ENCODE measurements at regions not wholly inside any gene's neighbourhood (a gene's known extent, or its start where the extent isn't known, plus 50 kb on each side); places are given as distances from the start of the nearest gene placed in this dataset.
A peak's percentile ranks its signal among the peaks of the same experiment; 100 is the strongest.
"Not testable (repeated sequence)": the region's sequence is repeated elsewhere in the genome, so short reads cannot be mapped to it uniquely, and the experiment has no call there.

DNA sequence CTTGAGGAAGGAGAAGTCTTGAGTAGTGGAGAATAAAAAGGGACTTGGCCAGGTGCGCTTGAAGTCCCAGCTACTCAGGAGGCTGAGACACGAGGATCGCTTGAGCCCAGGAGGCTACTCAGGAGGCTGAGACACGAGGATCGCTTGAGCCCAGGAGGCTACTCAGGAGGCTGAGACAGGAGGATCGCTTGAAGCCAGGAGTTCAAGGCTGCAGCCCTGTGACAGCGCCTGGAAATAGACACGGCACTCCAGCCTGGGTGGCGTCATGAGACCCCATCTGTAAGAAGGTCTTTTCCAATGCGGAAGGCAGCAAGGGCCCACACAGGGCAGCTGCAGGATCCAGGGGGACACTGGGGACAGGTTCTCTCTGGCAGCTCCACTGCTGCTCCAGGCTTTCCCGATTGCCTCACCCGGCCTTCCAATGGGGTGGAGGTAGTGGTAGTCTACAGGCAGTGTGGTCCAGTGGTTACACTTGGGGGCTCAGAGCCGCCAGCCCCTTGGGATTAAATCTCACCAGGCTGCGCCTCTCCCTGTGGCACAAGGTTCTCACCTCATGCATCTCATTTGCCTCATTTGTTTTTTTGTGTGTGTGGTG is 143.4 kb downstream of the SEC14L1 start:
- Mint-ChIP-seq H3K4me3 (no peak overlapping the region), H3K27ac (ENCODE audit: low read depth) (peak overlapping the region; percentile 29), H3K4me1 (peaks cover 15% of the 10 kb centered on the region), H3K27me3 (peaks cover 44% of the 10 kb centered on the region), H3K36me3 (ENCODE audit: insufficient read depth) (peaks cover 23% of the 10 kb centered on the region), H3K9me3 (no peaks in the 10 kb centered on the region)
- ATAC-seq (replicated peaks; ENCODE audit: extremely low read depth, poor library complexity, severe bottlenecking) (no peak), DNase-seq (ENCODE audit: low spot score in 2 of 2) (no peak)

DNA sequence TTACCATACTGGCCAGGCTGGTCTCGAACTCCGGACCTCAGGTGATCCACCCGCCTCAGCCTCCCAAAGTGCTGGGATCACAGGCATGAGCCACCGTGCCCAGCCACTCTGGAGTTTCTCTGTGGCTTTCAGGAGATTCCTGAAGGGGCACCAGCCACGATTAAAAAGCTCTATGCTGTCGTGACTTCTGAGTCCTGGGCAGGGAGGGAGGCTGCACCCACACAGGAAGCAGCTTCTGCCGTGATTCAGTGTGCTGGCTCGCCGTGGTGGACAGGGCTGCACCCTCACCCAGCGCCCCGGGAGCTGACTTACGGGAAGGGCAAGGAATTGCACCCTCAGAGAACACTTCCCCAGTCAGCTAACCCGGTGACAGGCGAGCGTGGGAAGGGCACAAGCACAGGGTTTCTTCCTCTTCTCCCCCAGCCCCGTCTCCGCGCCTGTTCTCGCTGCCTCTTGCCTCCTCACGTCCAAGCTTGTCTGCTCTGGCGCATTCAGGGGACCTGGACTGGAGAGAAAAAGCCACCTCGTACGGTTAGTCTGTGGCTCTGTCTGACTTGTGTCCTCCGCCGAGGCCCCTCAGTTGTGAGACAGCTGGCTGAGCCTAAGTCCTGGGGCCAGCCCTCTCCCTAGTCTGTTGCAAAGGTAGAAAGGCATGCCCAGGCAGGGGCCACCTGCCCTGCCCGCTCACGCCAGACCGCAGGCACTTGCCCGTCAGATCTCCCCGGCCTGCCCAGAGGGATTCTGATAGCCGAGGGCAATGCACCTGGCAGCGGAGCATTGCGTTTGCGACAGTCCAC is 145.0 kb downstream of the SEC14L1 start:
- no peak overlapping the region for H3K4me3 Mint-ChIP-seq
- H3K9me3 Mint-ChIP-seq, result no peaks in the 10 kb centered on the region
- no peak for ATAC-seq (replicated peaks; ENCODE audit: extremely low read depth, poor library complexity, severe bottlenecking)
- H3K4me1 Mint-ChIP-seq, result peaks cover 10% of the 10 kb centered on the region
- peaks cover 14% of the 10 kb centered on the region for H3K36me3 Mint-ChIP-seq (ENCODE audit: insufficient read depth)
- H3K27me3 Mint-ChIP-seq, result peaks cover 34% of the 10 kb centered on the region
- DNase-seq (ENCODE audit: low spot score in 2 of 2), result no peak
- H3K27ac Mint-ChIP-seq (ENCODE audit: low read depth), result no peak overlapping the region

DNA sequence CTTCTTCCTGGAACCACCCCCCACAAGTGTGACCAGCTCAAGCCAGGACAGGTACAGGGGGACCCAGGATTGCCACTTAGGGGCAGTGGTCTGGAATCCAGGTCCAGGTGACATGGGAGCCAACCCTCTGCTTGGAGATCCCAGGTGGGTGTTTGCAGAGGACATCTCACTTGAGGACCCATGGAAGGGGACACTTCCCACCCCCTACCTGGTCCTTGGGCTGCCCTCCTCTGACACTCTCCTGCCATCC is 145.5 kb downstream of the SEC14L1 start:
- Mint-ChIP-seq H3K4me3 (no peak overlapping the region), H3K4me1 (peaks cover 10% of the 10 kb centered on the region), H3K36me3 (ENCODE audit: insufficient read depth) (peaks cover 13% of the 10 kb centered on the region), H3K27ac (ENCODE audit: low read depth) (no peak overlapping the region), H3K9me3 (no peaks in the 10 kb centered on the region), H3K27me3 (peaks cover 34% of the 10 kb centered on the region)
- DNase-seq (ENCODE audit: low spot score in 2 of 2) (no peak), ATAC-seq (replicated peaks; ENCODE audit: extremely low read depth, poor library complexity, severe bottlenecking) (no peak)

DNA sequence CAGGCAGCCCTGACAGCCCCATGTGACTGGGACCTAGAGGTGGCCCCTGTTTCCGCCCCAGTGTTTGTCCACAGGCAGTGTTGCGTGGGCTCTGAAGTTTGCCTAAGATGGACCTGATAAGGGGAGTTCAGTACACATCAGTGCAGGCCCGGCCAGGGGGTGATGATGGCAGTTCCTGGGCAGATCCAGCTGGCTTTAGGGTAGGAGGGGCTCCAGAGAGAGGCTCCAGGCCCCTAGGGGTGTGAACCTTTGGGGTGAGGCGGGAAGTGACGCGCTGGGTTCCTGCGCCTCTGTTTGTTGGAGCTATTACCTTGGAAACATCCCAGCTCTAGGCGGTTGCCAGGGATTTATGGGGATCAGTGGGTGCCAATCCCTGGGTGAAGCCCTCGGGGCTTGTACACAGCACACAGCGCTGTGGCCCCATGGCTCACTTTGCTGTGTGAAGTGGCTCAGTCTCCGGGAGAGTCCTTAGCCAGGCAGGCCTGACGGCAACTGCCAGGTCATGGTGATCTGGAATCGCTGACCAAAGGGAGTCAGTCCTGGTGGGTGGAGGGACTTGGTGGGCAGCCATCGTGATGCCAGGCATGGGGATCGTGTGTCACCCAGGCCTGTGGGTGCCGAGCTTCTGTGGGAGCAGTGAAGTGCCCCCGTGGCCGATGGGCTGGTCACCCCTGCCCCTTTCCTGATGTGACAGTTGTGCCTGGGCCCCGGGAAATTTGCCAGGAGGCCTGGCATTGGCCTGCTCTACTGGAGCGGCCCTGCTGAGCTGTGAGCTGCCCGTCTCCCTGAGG is 146.1 kb downstream of the SEC14L1 start:
- Mint-ChIP-seq H3K27ac (ENCODE audit: low read depth) (no peak overlapping the region), H3K9me3 (no peaks in the 10 kb centered on the region), H3K27me3 (peaks cover 30% of the 10 kb centered on the region), H3K4me3 (no peak overlapping the region), H3K36me3 (ENCODE audit: insufficient read depth) (peaks cover 8% of the 10 kb centered on the region), H3K4me1 (peaks cover 6% of the 10 kb centered on the region)
- no peak for ATAC-seq (replicated peaks; ENCODE audit: extremely low read depth, poor library complexity, severe bottlenecking)
- DNase-seq (ENCODE audit: low spot score in 2 of 2), result no peak

DNA sequence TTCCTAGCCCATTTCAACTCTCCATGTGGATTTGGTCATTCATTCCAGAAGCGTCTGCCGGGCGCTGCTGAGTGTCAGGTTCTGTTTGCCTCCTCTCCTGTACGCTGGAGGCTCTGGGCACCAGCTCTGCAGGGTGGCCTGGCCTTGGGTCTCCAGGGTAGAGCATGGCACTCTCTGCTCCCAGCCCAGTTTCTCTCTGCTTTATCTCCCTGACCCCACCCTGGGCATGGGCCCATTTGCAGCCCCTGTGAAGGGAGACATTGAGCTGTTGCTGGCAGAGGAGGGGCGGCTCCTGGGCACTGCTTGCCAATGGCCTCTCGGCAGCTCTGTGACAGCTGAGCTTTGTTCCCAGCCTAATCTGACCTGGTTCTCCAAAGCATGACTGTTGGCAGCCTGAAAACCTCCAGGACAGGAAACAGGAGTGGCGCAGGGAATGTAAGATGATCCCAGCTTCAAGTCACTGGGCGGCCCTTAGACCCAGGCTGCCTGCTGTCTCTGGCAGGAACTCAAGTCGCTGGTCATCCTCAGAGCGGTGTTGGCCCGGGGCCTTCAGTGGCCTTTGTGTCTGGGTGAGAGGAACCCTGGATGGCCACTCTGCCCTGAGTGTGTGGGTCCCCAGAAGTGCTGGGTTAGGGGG is 146.8 kb downstream of the SEC14L1 start:
- no peaks in the 10 kb centered on the region for H3K4me1 Mint-ChIP-seq
- no peak overlapping the region for H3K4me3 Mint-ChIP-seq
- no peaks in the 10 kb centered on the region for H3K9me3 Mint-ChIP-seq
- no peak overlapping the region for H3K27ac Mint-ChIP-seq (ENCODE audit: low read depth)
- DNase-seq (ENCODE audit: low spot score in 2 of 2), result no peak
- no peak for ATAC-seq (replicated peaks; ENCODE audit: extremely low read depth, poor library complexity, severe bottlenecking)
- H3K27me3 Mint-ChIP-seq, result peaks cover 23% of the 10 kb centered on the region
- peaks cover under 1% of the 10 kb centered on the region for H3K36me3 Mint-ChIP-seq (ENCODE audit: insufficient read depth)

DNA sequence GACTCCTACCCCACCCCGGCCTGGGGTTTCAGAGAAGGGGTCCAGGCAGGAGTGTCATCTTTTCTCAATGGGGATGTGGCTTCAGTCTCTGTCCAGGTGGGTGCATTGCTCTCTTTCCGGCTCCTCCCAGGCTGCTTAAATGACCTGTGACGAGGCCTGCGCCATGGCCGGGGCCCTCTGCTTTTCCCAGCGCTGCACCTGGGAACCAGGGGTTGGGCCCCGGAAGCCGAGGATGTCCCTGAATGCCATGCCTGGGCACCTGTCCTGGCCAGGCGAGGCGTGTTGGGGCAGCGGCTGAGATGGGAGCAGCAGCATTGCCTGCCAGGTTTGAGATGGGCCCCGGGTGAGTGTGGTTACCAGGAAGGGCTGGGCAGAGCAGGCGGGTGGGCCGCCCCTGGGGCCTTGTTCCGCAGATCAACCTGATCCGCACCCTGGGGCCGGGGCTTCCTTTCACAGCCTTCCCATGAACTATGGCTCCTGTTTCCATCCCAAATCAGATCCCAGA is 147.4 kb downstream of the SEC14L1 start:
- peaks cover 20% of the 10 kb centered on the region for H3K27me3 Mint-ChIP-seq
- no peak overlapping the region for H3K27ac Mint-ChIP-seq (ENCODE audit: low read depth)
- no peaks in the 10 kb centered on the region for H3K4me1 Mint-ChIP-seq
- ATAC-seq (replicated peaks; ENCODE audit: extremely low read depth, poor library complexity, severe bottlenecking) (no peak), DNase-seq (ENCODE audit: low spot score in 2 of 2) (no peak)
- no peak overlapping the region for H3K4me3 Mint-ChIP-seq
- H3K36me3 Mint-ChIP-seq (ENCODE audit: insufficient read depth), result no peaks in the 10 kb centered on the region
- no peaks in the 10 kb centered on the region for H3K9me3 Mint-ChIP-seq

DNA sequence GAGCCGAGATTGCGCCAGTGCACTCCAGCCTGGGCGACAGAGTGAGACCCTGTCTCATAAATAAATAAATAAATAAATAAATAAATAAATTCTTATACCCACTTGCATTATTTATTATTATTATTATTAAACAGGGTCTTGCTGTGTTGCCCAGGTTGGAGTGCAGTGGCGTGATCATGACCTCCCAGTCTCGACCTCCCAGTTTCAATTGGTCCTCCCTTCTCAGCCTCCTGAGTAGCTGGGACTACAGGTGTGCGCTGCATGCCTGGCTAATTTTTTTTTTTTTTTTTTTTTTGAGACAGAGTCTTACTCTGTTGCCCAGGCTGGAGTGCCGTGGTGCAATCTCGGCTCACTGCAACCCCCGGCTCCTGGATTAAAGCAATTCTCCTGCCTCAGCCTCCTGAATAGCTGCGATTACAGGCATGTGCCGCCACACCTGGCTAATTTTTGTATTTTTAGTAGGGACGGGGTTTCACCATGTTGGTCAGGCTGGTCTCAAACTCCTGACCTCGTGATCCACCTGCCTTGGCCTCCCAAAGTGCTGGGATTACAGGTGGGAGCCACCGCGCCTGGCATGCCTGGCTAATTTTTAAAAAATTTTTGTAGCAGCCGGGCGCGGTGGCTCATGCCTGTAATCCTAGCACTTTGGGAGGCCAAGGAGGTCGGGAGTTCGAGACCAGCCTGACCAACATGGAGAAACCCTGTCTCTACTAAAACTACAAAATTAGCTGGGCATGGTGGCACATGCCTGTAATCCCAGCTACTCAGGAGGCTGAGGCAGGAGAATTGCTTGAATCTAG is 150.2 kb downstream of the SEC14L1 start:
- H3K27ac Mint-ChIP-seq (ENCODE audit: low read depth); H3K4me1 Mint-ChIP-seq; H3K27me3 Mint-ChIP-seq; ATAC-seq (replicated peaks; ENCODE audit: extremely low read depth, poor library complexity, severe bottlenecking); H3K36me3 Mint-ChIP-seq (ENCODE audit: insufficient read depth); H3K9me3 Mint-ChIP-seq; DNase-seq (ENCODE audit: low spot score in 2 of 2); H3K4me3 Mint-ChIP-seq: not testable (repeated sequence)

DNA sequence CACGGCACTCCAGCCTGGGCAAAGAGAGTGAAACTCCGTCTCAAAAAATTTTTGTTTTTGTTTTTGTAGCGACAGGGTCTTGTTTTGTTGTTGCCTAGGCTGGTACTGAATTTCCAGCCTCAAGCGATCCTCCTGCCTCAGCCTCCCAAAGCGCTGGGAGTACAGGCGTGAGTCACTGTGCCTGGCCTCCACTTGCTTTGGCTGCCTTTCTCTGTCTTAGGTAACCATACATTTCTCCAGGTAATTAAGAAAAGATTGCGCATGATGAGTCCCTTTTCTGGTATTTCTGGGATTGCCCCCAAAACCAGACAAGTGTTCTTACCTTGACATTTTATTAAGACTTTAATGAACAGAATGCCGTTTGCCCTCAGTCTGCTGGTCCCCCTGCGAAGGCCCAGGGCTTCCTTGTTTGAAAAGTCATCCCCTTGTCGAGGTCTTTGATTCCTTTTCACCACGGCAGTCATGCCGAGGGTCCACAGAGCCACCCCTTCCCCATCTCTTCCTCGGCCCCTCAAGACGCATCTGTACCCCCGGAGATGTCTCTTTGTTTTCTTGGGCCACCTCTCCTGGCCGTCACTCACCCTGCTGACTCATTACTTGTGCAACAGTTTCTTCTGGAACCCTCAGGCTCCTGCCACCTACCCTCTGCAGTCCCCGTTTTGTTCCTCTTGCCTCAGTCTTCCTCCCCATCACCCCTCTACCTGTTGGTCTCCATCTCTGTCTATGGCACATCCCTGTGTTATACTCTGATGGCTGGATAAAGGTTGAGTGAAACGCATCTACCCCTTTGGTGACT is 151.0 kb downstream of the SEC14L1 start:
- no peak for DNase-seq (ENCODE audit: low spot score in 2 of 2)
- ATAC-seq (replicated peaks; ENCODE audit: extremely low read depth, poor library complexity, severe bottlenecking), result no peak

DNA sequence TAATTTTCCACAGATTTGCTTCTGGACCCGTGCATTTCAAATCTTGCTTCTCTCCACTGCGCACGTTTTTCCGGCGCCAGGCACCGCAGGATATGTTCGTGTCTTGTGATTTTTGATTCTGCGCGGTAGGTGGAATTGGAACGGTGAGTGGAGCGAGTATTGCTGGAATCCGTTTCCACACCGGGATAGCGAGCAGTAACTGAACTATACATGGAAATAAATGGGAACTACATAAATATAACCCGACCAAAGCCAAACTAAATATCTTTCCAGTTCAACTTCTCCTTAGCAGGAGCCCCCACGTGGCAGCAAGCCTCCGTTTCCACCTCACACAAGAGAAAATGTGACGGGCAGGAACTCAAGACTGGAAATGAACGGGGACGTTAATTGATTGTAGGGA is 154.0 kb downstream of the SEC14L1 start:
- Mint-ChIP-seq H3K36me3 (ENCODE audit: insufficient read depth) (no peaks in the 10 kb centered on the region), H3K9me3 (no peaks in the 10 kb centered on the region), H3K27me3 (no peaks in the 10 kb centered on the region), H3K4me3 (no peak overlapping the region), H3K4me1 (no peaks in the 10 kb centered on the region), H3K27ac (ENCODE audit: low read depth) (no peak overlapping the region)
- DNase-seq (ENCODE audit: low spot score in 2 of 2) (no peak), ATAC-seq (replicated peaks; ENCODE audit: extremely low read depth, poor library complexity, severe bottlenecking) (no peak)

More for the DNA sequence above, 151.0 kb downstream of the SEC14L1 start:
- Mint-ChIP-seq H3K4me3 (no peak overlapping the region), H3K27me3 (no peaks in the 10 kb centered on the region), H3K4me1 (no peaks in the 10 kb centered on the region), H3K36me3 (ENCODE audit: insufficient read depth) (no peaks in the 10 kb centered on the region), H3K27ac (ENCODE audit: low read depth) (no peak overlapping the region), H3K9me3 (no peaks in the 10 kb centered on the region)

DNA sequence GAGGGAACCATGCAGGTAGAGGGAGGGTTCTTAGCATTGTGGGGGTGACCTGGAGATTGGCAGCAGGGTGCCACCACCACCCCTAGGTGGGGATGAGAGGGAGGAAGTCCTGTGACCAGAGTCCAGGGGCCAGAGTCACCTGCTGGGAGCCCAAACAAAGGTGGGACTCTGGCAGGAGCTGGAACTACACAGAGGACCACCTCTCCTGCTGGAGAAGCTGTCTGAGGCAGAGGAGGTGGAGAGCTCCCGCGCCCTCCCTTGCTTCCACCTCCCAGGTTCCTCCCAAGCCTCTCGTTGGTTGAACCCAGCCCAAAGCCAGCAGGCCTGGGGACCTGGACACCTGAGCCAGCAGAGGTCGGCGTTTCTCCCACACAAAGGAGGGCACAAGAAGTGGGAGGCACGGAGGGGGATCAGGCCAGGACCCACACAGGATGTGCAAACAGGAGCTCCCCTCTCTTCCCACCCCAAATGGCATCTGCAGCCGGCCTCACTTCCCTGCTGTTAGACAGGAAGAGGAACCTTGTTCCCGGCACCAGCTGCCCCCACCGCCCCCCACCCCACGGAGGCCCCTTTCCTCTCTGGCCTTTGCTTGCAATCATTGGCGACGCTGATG is 154.6 kb downstream of the SEC14L1 start:
- no peaks in the 10 kb centered on the region for H3K4me1 Mint-ChIP-seq
- ATAC-seq (replicated peaks; ENCODE audit: extremely low read depth, poor library complexity, severe bottlenecking), result no peak
- peaks cover 1% of the 10 kb centered on the region for H3K36me3 Mint-ChIP-seq (ENCODE audit: insufficient read depth)
- H3K27me3 Mint-ChIP-seq, result no peaks in the 10 kb centered on the region
- no peak overlapping the region for H3K4me3 Mint-ChIP-seq
- no peak overlapping the region for H3K27ac Mint-ChIP-seq (ENCODE audit: low read depth)
- DNase-seq (ENCODE audit: low spot score in 2 of 2), result no peak
- no peaks in the 10 kb centered on the region for H3K9me3 Mint-ChIP-seq

DNA sequence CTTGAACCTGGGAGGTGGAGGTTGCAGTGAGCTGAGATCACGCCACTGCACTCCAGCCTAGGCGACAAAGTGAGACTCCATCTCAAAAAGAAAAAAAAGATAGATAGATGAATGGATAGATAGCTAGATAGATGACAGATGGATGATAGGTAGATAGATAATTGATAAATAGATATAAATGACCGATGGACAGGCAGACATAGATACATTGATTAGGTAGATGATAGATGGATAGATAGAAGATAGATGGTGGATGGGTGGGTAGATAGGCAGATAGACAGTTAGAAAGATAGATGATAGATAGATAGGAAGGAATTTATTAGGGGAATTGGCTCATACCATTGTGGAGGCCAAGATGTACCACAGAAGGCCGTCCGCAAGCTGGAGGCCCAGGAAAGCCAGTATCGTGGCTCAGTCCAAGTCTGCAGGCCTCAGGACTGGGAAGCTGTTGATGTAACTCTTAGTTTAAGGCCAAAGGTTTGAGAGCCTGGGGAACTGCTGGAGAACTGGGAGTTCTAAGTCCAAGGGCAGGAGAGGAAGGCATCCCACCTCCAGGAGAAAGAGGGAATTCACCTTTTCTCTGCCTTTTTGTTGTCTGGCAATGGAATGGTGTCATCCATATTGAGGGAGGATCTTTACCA is 156.1 kb downstream of the SEC14L1 start:
- Mint-ChIP-seq H3K36me3 (ENCODE audit: insufficient read depth) (peaks cover 2% of the 10 kb centered on the region), H3K4me1 (no peaks in the 10 kb centered on the region), H3K4me3 (no peak overlapping the region), H3K9me3 (no peaks in the 10 kb centered on the region), H3K27ac (ENCODE audit: low read depth) (no peak overlapping the region), H3K27me3 (no peaks in the 10 kb centered on the region)
- DNase-seq (ENCODE audit: low spot score in 2 of 2) (no peak), ATAC-seq (replicated peaks; ENCODE audit: extremely low read depth, poor library complexity, severe bottlenecking) (no peak)
